Gastroesophageal sphincter (tissue), 3 donors: ENCODE measurements at regions not wholly inside any gene's neighbourhood (a gene's known extent, or its start where the extent isn't known, plus 50 kb on each side); places are given as distances from the start of the nearest gene placed in this dataset.

Experiments used
- POLR2A ChIP-seq, 2 donors: fragments of 450-650 bp; IDR thresholded peaks; one replicate each; pipeline ENCODE4 v1.6.1; 2017; ENCODE audit warnings: antibody characterized with exemption in 2 of 2, mild to moderate bottlenecking in 2 of 2, moderate library complexity in 1 of 2
- TF ChIP-seq, protein P1 (sequence below), 4 experiments: fragments of 200-600 bp in 2 of 4; fragments of 450-650 bp in 2 of 4; sonication (generic) in 1 of 4; IDR thresholded peaks; one replicate each; pipeline ENCODE4 v1.5.1; 2017 to 2019; ENCODE audit warnings: antibody characterized with exemption in 4 of 4, mild to moderate bottlenecking in 2 of 4, moderate library complexity in 2 of 4

- no peak for TF ChIP-seq POLR2A (IDR thresholded peaks at IDR 0.05)
- TF ChIP-seq, protein P1, sequence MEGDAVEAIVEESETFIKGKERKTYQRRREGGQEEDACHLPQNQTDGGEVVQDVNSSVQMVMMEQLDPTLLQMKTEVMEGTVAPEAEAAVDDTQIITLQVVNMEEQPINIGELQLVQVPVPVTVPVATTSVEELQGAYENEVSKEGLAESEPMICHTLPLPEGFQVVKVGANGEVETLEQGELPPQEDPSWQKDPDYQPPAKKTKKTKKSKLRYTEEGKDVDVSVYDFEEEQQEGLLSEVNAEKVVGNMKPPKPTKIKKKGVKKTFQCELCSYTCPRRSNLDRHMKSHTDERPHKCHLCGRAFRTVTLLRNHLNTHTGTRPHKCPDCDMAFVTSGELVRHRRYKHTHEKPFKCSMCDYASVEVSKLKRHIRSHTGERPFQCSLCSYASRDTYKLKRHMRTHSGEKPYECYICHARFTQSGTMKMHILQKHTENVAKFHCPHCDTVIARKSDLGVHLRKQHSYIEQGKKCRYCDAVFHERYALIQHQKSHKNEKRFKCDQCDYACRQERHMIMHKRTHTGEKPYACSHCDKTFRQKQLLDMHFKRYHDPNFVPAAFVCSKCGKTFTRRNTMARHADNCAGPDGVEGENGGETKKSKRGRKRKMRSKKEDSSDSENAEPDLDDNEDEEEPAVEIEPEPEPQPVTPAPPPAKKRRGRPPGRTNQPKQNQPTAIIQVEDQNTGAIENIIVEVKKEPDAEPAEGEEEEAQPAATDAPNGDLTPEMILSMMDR (IDR thresholded peaks at IDR 0.05) = no peak
Measured at GRCh38 chr7:109206196-109206595, 636.5 kb downstream of the DNAJB9 start.
